ENCODE measurements at regions not wholly inside any gene's neighbourhood (a gene's known extent, or its start where the extent isn't known, plus 50 kb on each side); places are given as distances from the start of the nearest gene placed in this dataset.

- no peak for DNase-seq (ENCODE audit: low read depth)
These were observed 216.1 kb upstream of the PRPS1L1 start for GRCh38 chr7:18243731-18244130.

- no peak for DNase-seq (ENCODE audit: low read depth)
These were observed 222.5 kb upstream of the PRPS1L1 start for GRCh38 chr7:18250133-18250532.

GRCh38 chr7:18257711-18258110 is 230.1 kb upstream of the PRPS1L1 start:
- peak; percentile 36 for DNase-seq (ENCODE audit: low read depth)

GRCh38 chr7:18262058-18262457 is 233.5 kb upstream of the HDAC9 start:
- no peak for DNase-seq (ENCODE audit: low read depth)

GRCh38 chr7:18265611-18266281 is 229.8 kb upstream of the HDAC9 start:
- DNase-seq (ENCODE audit: low read depth), result no peak

GRCh38 chr7:18268571-18268970 is 227.0 kb upstream of the HDAC9 start:
- DNase-seq (ENCODE audit: low read depth), result no peak

GRCh38 chr7:18276380-18276779 is 219.2 kb upstream of the HDAC9 start:
- DNase-seq (ENCODE audit: low read depth), result no peak

- no peak for DNase-seq (ENCODE audit: low read depth)
These were observed 217.2 kb upstream of the HDAC9 start for GRCh38 chr7:18278316-18278715.

- no peak for DNase-seq (ENCODE audit: low read depth)
These were observed 212.5 kb upstream of the HDAC9 start for GRCh38 chr7:18283045-18283444.

GRCh38 chr7:18287482-18287881 is 208.1 kb upstream of the HDAC9 start:
- no peak for DNase-seq (ENCODE audit: low read depth)

- DNase-seq (ENCODE audit: low read depth), result no peak
These were observed 207.1 kb upstream of the HDAC9 start for GRCh38 chr7:18288322-18289037.

GRCh38 chr7:18289788-18290187 is 205.8 kb upstream of the HDAC9 start:
- no peak for DNase-seq (ENCODE audit: low read depth)

- DNase-seq (ENCODE audit: low read depth), result no peak
These were observed 205.3 kb upstream of the HDAC9 start for GRCh38 chr7:18290223-18290622.

- no peak for DNase-seq (ENCODE audit: low read depth)
These were observed 204.7 kb upstream of the HDAC9 start for GRCh38 chr7:18290865-18291264.

GRCh38 chr7:18292584-18292983 is 203.0 kb upstream of the HDAC9 start:
- DNase-seq (ENCODE audit: low read depth), result no peak

GRCh38 chr7:18293759-18294158 is 201.8 kb upstream of the HDAC9 start:
- DNase-seq (ENCODE audit: low read depth), result no peak

- no peak for DNase-seq (ENCODE audit: low read depth)
These were observed 201.1 kb upstream of the HDAC9 start for GRCh38 chr7:18294411-18294810.

- no peak for DNase-seq (ENCODE audit: low read depth)
These were observed 199.6 kb upstream of the HDAC9 start for GRCh38 chr7:18295781-18296423.

- DNase-seq (ENCODE audit: low read depth), result no peak
These were observed 193.5 kb upstream of the HDAC9 start for GRCh38 chr7:18302097-18302496.

- DNase-seq (ENCODE audit: low read depth), result no peak
These were observed 189.7 kb upstream of the HDAC9 start for GRCh38 chr7:18305866-18306265.

GRCh38 chr7:18306696-18307095 is 188.9 kb upstream of the HDAC9 start:
- DNase-seq (ENCODE audit: low read depth), result no peak

GRCh38 chr7:18308938-18309337 is 186.6 kb upstream of the HDAC9 start:
- DNase-seq (ENCODE audit: low read depth), result no peak

- DNase-seq (ENCODE audit: low read depth), result no peak
These were observed 183.1 kb upstream of the HDAC9 start for GRCh38 chr7:18312482-18312881.

All from EH (cell line).